ENCODE measurements at regions not wholly inside any gene's neighbourhood (a gene's known extent, or its start where the extent isn't known, plus 50 kb on each side); places are given as distances from the start of the nearest gene placed in this dataset.

DNA sequence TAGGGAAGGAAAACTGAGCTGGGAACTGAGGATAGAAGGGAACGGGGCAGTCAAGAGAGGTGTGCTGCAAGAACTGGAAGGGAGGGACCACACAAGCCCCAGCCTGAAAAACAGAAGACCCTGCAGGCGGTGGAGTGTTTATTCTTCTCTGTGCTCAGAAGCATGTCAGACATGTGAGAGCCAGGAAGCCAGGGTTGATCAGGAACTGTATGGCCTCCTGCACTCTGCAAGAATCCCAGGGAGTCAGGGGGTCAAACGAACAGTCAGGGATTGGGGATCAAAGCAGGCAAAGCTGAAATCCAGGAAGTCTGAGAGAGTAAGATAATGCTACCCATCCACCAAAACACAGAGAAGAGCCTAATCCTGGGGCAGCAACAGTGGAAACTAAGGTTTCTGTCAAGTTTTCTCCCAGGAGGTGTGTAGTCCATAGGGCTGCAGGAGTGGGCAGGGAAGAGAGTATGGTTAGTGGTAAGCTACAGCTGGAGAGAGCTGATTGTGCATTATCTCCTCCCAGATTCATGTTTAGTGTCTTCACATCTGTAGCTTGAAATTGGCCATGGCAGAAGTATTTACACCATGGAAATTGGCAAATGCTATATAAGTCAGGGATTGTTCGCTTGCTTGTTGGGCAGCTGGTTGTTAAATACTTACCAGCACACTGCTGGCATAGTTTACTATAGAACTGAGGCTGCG lies 115.4 kb upstream of the SLC44A1 start:
- Histone ChIP-seq H3K36me3 (ENCODE audit: control insufficient read depth in 2 of 2, insufficient read depth in 2 of 2, low read length in 2 of 2) (no peaks in the 10 kb centered on the region), H3K4me1 (ENCODE audit: control insufficient read depth, insufficient read depth, low read length) (no peaks in the 10 kb centered on the region), H3K27ac (ENCODE audit: low read length) (no peak overlapping the region), H3K4me3 (ENCODE audit: low read length in 2 of 2) (no peak overlapping the region), H3K9me3 (ENCODE audit: control insufficient read depth in 2 of 2, low read length in 2 of 2) (no peaks in the 10 kb centered on the region), H3K27me3 (ENCODE audit: control insufficient read depth in 1 of 2, insufficient read depth in 2 of 2, low read length in 2 of 2) (no peaks in the 10 kb centered on the region), H3K9ac (ENCODE audit: low read length in 2 of 2) (no peak overlapping the region)

GRCh38 chr9:105129731-105130130 lies 114.7 kb upstream of the SLC44A1 start:
- Histone ChIP-seq H3K27me3 (ENCODE audit: control insufficient read depth in 1 of 2, insufficient read depth in 2 of 2, low read length in 2 of 2) (no peaks in the 10 kb centered on the region), H3K36me3 (ENCODE audit: control insufficient read depth in 2 of 2, insufficient read depth in 2 of 2, low read length in 2 of 2) (no peaks in the 10 kb centered on the region), H3K4me3 (ENCODE audit: low read length in 2 of 2) (no peak overlapping the region), H3K9me3 (ENCODE audit: control insufficient read depth in 2 of 2, low read length in 2 of 2) (no peaks in the 10 kb centered on the region), H3K9ac (ENCODE audit: low read length in 2 of 2) (no peak overlapping the region), H3K27ac (ENCODE audit: low read length) (no peak overlapping the region), H3K4me1 (ENCODE audit: control insufficient read depth, insufficient read depth, low read length) (no peaks in the 10 kb centered on the region)

DNA sequence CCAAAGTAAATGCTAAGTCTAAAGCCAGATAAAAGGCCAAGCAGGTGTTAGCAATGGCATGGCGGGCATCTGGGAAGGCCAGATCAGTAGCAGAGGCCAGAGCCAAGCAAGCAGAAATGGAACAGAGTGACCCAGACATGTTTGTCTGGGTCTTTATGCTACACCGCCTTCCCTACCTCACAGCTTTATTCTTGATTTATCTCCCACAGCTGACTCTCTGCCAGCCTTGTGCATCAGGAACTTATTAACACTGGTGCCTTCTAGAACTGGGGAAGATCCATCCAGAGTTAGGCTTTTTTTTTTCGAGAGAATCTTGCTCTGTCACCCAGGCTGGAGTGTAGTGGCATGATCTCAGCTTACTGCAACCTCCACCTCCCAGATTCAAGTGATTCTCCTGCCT lies 112.5 kb upstream of the SLC44A1 start:
- Histone ChIP-seq H3K4me1 (ENCODE audit: control insufficient read depth, insufficient read depth, low read length) (no peaks in the 10 kb centered on the region), H3K9ac (ENCODE audit: low read length in 2 of 2) (no peak overlapping the region), H3K27ac (ENCODE audit: low read length) (no peak overlapping the region), H3K27me3 (ENCODE audit: control insufficient read depth in 1 of 2, insufficient read depth in 2 of 2, low read length in 2 of 2) (no peaks in the 10 kb centered on the region), H3K9me3 (ENCODE audit: control insufficient read depth in 2 of 2, low read length in 2 of 2) (no peaks in the 10 kb centered on the region), H3K4me3 (ENCODE audit: low read length in 2 of 2) (no peak overlapping the region), H3K36me3 (ENCODE audit: control insufficient read depth in 2 of 2, insufficient read depth in 2 of 2, low read length in 2 of 2) (no peaks in the 10 kb centered on the region)

- Histone ChIP-seq H3K27ac (ENCODE audit: low read length) (no peak overlapping the region), H3K9me3 (ENCODE audit: control insufficient read depth in 2 of 2, low read length in 2 of 2) (no peaks in the 10 kb centered on the region), H3K27me3 (ENCODE audit: control insufficient read depth in 1 of 2, insufficient read depth in 2 of 2, low read length in 2 of 2) (no peaks in the 10 kb centered on the region), H3K4me3 (ENCODE audit: low read length in 2 of 2) (no peak overlapping the region), H3K4me1 (ENCODE audit: control insufficient read depth, insufficient read depth, low read length) (no peaks in the 10 kb centered on the region), H3K9ac (ENCODE audit: low read length in 2 of 2) (no peak overlapping the region), H3K36me3 (ENCODE audit: control insufficient read depth in 2 of 2, insufficient read depth in 2 of 2, low read length in 2 of 2) (no peaks in the 10 kb centered on the region)
Measured at GRCh38 chr9:105132606-105133005, 111.8 kb upstream of the SLC44A1 start.

- Histone ChIP-seq H3K4me1 (ENCODE audit: control insufficient read depth, insufficient read depth, low read length) (peaks cover 8% of the 10 kb centered on the region), H3K27me3 (ENCODE audit: control insufficient read depth in 1 of 2, insufficient read depth in 2 of 2, low read length in 2 of 2) (no peaks in the 10 kb centered on the region), H3K9ac (ENCODE audit: low read length in 2 of 2) (no peak overlapping the region), H3K9me3 (ENCODE audit: control insufficient read depth in 2 of 2, low read length in 2 of 2) (no peaks in the 10 kb centered on the region), H3K27ac (ENCODE audit: low read length) (no peak overlapping the region), H3K4me3 (ENCODE audit: low read length in 2 of 2) (no peak overlapping the region), H3K36me3 (ENCODE audit: control insufficient read depth in 2 of 2, insufficient read depth in 2 of 2, low read length in 2 of 2) (no peaks in the 10 kb centered on the region)
Measured at GRCh38 chr9:105138306-105138801, 106.1 kb upstream of the SLC44A1 start.

DNA sequence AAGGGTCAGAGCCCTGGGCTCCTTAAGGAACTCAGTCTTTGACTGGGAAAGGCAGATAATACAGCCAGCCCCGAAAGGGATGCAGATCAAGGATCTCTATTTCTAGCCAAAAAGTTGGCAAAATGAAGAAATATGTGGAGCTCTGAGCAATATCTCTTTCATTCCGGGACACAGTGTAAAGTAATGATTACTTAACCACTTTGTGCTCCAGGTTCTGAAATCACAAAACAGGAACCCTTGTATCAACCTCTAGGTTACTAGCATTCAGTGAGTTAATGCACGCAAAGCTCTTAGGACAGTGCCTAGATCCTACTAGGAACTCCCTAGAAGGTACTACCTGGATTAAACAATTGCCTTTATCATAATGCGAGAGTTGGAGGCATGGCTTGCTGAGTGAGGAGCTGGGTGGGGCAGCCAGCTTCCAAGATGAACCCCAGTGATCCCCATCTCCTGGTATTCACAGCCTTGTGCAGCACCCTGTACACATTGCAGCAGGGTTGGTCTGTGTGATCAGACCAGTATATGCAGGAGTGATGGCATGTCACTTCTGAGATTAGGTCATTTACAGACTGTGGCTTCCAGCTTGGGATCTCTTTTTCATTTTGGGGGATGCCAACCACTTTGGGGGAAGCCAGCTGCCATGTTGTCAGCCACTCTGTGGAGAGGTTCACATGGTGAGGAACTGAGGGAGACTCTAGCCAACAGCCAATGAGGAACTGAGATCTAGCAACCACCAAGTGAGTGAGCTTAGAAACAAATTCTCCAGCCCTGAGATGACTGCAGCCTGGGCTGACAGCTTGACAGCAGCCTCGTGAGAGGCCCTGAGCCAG lies 103.1 kb upstream of the SLC44A1 start:
- Histone ChIP-seq H3K27me3 (ENCODE audit: control insufficient read depth in 1 of 2, insufficient read depth in 2 of 2, low read length in 2 of 2) (no peaks in the 10 kb centered on the region), H3K36me3 (ENCODE audit: control insufficient read depth in 2 of 2, insufficient read depth in 2 of 2, low read length in 2 of 2) (no peaks in the 10 kb centered on the region), H3K9ac (ENCODE audit: low read length in 2 of 2) (no peak overlapping the region), H3K9me3 (ENCODE audit: control insufficient read depth in 2 of 2, low read length in 2 of 2) (no peaks in the 10 kb centered on the region), H3K27ac (ENCODE audit: low read length) (no peak overlapping the region), H3K4me1 (ENCODE audit: control insufficient read depth, insufficient read depth, low read length) (peaks cover 12% of the 10 kb centered on the region), H3K4me3 (ENCODE audit: low read length in 2 of 2) (no peak overlapping the region)

GRCh38 chr9:105141976-105142250 lies 102.5 kb upstream of the SLC44A1 start:
- H3K9ac ChIP-seq (ENCODE audit: low read length in 2 of 2), result no peak overlapping the region
- no peaks in the 10 kb centered on the region for H3K9me3 ChIP-seq (ENCODE audit: control insufficient read depth in 2 of 2, low read length in 2 of 2)
- H3K27me3 ChIP-seq (ENCODE audit: control insufficient read depth in 1 of 2, insufficient read depth in 2 of 2, low read length in 2 of 2), result no peaks in the 10 kb centered on the region
- H3K4me3 ChIP-seq (ENCODE audit: low read length in 2 of 2), result no peak overlapping the region
- no peak overlapping the region for H3K27ac ChIP-seq (ENCODE audit: low read length)
- H3K4me1 ChIP-seq (ENCODE audit: control insufficient read depth, insufficient read depth, low read length), result peaks cover 17% of the 10 kb centered on the region
- H3K36me3 ChIP-seq (ENCODE audit: control insufficient read depth in 2 of 2, insufficient read depth in 2 of 2, low read length in 2 of 2), result no peaks in the 10 kb centered on the region

GRCh38 chr9:105142406-105143135 lies 101.9 kb upstream of the SLC44A1 start:
- Histone ChIP-seq H3K27ac (ENCODE audit: low read length) (no peak overlapping the region), H3K9me3 (ENCODE audit: control insufficient read depth in 2 of 2, low read length in 2 of 2) (no peaks in the 10 kb centered on the region), H3K9ac (ENCODE audit: low read length in 2 of 2) (no peak overlapping the region), H3K4me1 (ENCODE audit: control insufficient read depth, insufficient read depth, low read length) (peaks cover 20% of the 10 kb centered on the region), H3K36me3 (ENCODE audit: control insufficient read depth in 2 of 2, insufficient read depth in 2 of 2, low read length in 2 of 2) (no peaks in the 10 kb centered on the region), H3K27me3 (ENCODE audit: control insufficient read depth in 1 of 2, insufficient read depth in 2 of 2, low read length in 2 of 2) (no peaks in the 10 kb centered on the region), H3K4me3 (ENCODE audit: low read length in 2 of 2) (no peak overlapping the region)

- Histone ChIP-seq H3K4me3 (ENCODE audit: low read length in 2 of 2) (no peak overlapping the region), H3K9me3 (ENCODE audit: control insufficient read depth in 2 of 2, low read length in 2 of 2) (no peaks in the 10 kb centered on the region), H3K36me3 (ENCODE audit: control insufficient read depth in 2 of 2, insufficient read depth in 2 of 2, low read length in 2 of 2) (no peaks in the 10 kb centered on the region), H3K27me3 (ENCODE audit: control insufficient read depth in 1 of 2, insufficient read depth in 2 of 2, low read length in 2 of 2) (no peaks in the 10 kb centered on the region), H3K4me1 (ENCODE audit: control insufficient read depth, insufficient read depth, low read length) (peaks cover 20% of the 10 kb centered on the region), H3K27ac (ENCODE audit: low read length) (no peak overlapping the region), H3K9ac (ENCODE audit: low read length in 2 of 2) (no peak overlapping the region)
Measured at GRCh38 chr9:105143136-105143430, 101.4 kb upstream of the SLC44A1 start.

- Histone ChIP-seq H3K27ac (ENCODE audit: low read length) (no peak overlapping the region), H3K36me3 (ENCODE audit: control insufficient read depth in 2 of 2, insufficient read depth in 2 of 2, low read length in 2 of 2) (no peaks in the 10 kb centered on the region), H3K4me1 (ENCODE audit: control insufficient read depth, insufficient read depth, low read length) (peaks cover 16% of the 10 kb centered on the region), H3K27me3 (ENCODE audit: control insufficient read depth in 1 of 2, insufficient read depth in 2 of 2, low read length in 2 of 2) (no peaks in the 10 kb centered on the region), H3K9ac (ENCODE audit: low read length in 2 of 2) (no peak overlapping the region), H3K4me3 (ENCODE audit: low read length in 2 of 2) (no peak overlapping the region), H3K9me3 (ENCODE audit: control insufficient read depth in 2 of 2, low read length in 2 of 2) (no peaks in the 10 kb centered on the region)
Measured at GRCh38 chr9:105144076-105144475, 100.4 kb upstream of the SLC44A1 start.

GRCh38 chr9:105144841-105145240 lies 99.6 kb upstream of the SLC44A1 start:
- H3K4me3 ChIP-seq (ENCODE audit: low read length in 2 of 2), result no peak overlapping the region
- no peak overlapping the region for H3K9ac ChIP-seq (ENCODE audit: low read length in 2 of 2)
- no peaks in the 10 kb centered on the region for H3K9me3 ChIP-seq (ENCODE audit: control insufficient read depth in 2 of 2, low read length in 2 of 2)
- no peak overlapping the region for H3K27ac ChIP-seq (ENCODE audit: low read length)
- H3K4me1 ChIP-seq (ENCODE audit: control insufficient read depth, insufficient read depth, low read length), result peaks cover 16% of the 10 kb centered on the region
- no peaks in the 10 kb centered on the region for H3K36me3 ChIP-seq (ENCODE audit: control insufficient read depth in 2 of 2, insufficient read depth in 2 of 2, low read length in 2 of 2)
- no peaks in the 10 kb centered on the region for H3K27me3 ChIP-seq (ENCODE audit: control insufficient read depth in 1 of 2, insufficient read depth in 2 of 2, low read length in 2 of 2)

Measured in stomach smooth muscle (tissue), 2 donors.